ENCODE measurements at regions not wholly inside any gene's neighbourhood (a gene's known extent, or its start where the extent isn't known, plus 50 kb on each side); places are given as distances from the start of the nearest gene placed in this dataset.

DNA sequence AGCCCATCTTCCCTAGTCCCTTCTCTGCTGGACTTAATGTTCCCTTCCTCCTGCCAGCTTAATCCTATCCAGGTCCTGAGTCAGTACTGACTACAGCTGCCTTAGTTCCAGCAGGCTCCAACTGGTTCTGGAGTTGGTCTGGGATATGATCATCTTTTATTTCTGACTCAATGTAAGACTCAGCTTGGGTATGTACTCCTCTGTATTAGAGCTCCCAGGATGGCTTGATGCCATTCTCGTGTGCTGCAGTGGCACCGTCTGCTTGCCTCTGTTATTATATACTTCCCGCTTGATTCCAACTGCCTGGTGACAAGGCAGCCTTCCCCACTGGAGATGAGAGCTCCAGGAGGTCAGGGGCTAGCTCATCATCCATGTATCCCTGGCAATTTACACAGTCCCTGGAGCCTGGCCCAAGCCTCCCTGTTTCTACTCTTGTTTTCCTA, 164.4 kb upstream of the DPT start:
- Histone ChIP-seq H3K27me3 (no peaks in the 10 kb centered on the region), H3K9me3 (no peaks in the 10 kb centered on the region), H3K4me1 (no peaks in the 10 kb centered on the region), H3K27ac (no peak overlapping the region), H3K36me3 (no peaks in the 10 kb centered on the region), H3K4me3 (no peak overlapping the region)
- TF ChIP-seq EP300 (IDR thresholded peaks at IDR 0.05) (no peak), POLR2AphosphoS5 (IDR thresholded peaks at IDR 0.05) (no peak), POLR2A (IDR thresholded peaks at IDR 0.05) (no peak)
- TF ChIP-seq, protein P1, sequence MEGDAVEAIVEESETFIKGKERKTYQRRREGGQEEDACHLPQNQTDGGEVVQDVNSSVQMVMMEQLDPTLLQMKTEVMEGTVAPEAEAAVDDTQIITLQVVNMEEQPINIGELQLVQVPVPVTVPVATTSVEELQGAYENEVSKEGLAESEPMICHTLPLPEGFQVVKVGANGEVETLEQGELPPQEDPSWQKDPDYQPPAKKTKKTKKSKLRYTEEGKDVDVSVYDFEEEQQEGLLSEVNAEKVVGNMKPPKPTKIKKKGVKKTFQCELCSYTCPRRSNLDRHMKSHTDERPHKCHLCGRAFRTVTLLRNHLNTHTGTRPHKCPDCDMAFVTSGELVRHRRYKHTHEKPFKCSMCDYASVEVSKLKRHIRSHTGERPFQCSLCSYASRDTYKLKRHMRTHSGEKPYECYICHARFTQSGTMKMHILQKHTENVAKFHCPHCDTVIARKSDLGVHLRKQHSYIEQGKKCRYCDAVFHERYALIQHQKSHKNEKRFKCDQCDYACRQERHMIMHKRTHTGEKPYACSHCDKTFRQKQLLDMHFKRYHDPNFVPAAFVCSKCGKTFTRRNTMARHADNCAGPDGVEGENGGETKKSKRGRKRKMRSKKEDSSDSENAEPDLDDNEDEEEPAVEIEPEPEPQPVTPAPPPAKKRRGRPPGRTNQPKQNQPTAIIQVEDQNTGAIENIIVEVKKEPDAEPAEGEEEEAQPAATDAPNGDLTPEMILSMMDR (IDR thresholded peaks at IDR 0.05) = no peak
- peak; percentile 74 to 93 for ATAC-seq (ENCODE audit: low FRiP score in 2 of 2)
- 78 to 92% methylated on average over 3 of the region's 3 CpGs for WGBS, 2 donors
- no peak for DNase-seq

DNA sequence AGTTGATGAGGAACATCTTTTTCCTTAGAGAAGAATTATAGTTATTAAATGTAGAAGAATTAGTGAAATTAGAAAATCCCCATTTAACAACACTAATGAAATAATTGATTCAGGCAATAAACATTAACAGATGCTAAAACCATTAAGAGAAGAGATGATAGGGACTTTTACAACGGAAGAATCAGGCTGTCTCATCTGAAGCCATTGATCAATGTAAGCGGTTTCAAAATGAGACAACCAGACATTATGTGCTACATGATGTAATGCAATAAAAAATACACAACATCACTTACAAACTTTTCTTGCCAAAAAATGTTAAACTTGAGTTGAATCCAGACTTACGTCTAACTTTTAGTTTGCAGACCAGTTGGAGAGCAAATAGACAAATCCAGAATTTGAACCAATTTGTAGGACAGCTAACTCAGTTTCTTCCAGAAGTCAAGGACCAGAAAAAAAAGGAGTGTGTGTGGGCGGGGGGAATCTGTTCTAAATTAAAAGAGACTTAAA, 165.4 kb upstream of the DPT start:
- DNase-seq = no peak
- TF ChIP-seq POLR2A (IDR thresholded peaks at IDR 0.05) (no peak), POLR2AphosphoS5 (IDR thresholded peaks at IDR 0.05) (no peak), EP300 (IDR thresholded peaks at IDR 0.05) (no peak)
- TF ChIP-seq, protein P1 (IDR thresholded peaks at IDR 0.05) = no peak
- Histone ChIP-seq H3K4me1 (no peaks in the 10 kb centered on the region), H3K4me3 (no peak overlapping the region), H3K27me3 (no peaks in the 10 kb centered on the region), H3K36me3 (no peaks in the 10 kb centered on the region), H3K27ac (no peak overlapping the region), H3K9me3 (no peaks in the 10 kb centered on the region)
- ATAC-seq (ENCODE audit: low FRiP score in 2 of 2) = peak in 1 of 2 donors; percentile 82
- 63 to 64% methylated on average over 4 of the region's 4 CpGs for WGBS, 2 donors

DNA sequence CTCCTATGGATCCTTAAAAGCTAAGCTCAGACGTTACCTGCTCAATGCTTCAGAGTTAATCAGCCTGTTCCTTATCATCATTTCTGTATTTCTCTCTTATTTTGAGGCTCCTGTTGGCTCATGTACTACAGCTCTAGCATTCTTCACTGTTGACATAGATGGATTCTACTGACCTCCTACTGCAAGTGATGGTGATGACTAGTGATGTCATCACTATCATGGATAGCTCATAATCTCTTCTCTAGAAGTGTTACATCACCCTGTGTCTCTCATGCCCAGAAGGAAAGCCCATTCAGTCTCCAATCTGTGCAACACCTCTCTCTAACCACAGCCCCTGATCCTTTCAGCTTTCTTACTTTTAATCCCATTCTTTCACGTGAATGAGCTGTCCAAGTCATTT, 168.2 kb upstream of the DPT start:
- H3K4me3 ChIP-seq = no peak overlapping the region
- no peaks in the 10 kb centered on the region for H3K36me3 ChIP-seq
- TF ChIP-seq POLR2AphosphoS5 (IDR thresholded peaks at IDR 0.05) = no peak
- no peak for TF ChIP-seq EP300 (IDR thresholded peaks at IDR 0.05)
- TF ChIP-seq POLR2A (IDR thresholded peaks at IDR 0.05) = no peak
- TF ChIP-seq, protein P1 (IDR thresholded peaks at IDR 0.05) = no peak
- H3K27me3 ChIP-seq = no peaks in the 10 kb centered on the region
- DNase-seq (no peak), ATAC-seq (ENCODE audit: low FRiP score in 2 of 2) (no peak)
- no peaks in the 10 kb centered on the region for H3K9me3 ChIP-seq
- H3K27ac ChIP-seq = no peak overlapping the region
- 90 to 94% methylated on average over 2 of the region's 2 CpGs for WGBS, 2 donors
- no peaks in the 10 kb centered on the region for H3K4me1 ChIP-seq

DNA sequence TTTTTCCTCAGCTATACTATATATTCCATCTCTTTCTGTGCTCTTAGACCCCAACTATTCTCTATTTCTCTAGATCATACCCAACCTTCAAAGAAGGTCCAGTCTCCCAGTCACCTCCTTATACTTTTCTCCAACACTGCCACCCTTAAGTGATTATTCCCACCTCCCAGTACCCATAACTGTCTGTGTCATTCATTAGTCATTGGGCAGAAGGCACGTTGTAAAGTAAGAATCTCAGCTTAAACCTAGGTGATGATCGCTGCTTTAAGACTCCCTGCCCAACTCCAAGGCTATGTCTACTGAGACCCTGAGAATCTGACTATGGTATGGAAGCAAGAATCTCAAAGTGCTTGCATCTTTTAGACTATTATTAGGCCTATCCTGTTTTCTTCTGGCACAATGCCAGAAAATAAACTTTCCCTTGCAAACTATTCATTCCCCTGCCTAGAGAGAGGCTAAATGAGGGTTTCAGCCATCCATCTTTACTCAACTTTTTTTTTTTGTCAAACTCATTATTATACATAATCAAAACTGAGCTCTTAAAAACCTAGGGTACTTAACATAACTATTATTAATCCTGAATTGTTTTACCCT, 174.3 kb upstream of the DPT start:
- ATAC-seq (ENCODE audit: low FRiP score in 2 of 2) (no peak), DNase-seq (no peak)
- Histone ChIP-seq H3K4me1 (peaks cover 0 to 14% (median 8%) of the 10 kb centered on the region in 4 donors), H3K27ac (no peak overlapping the region), H3K36me3 (no peaks in the 10 kb centered on the region), H3K27me3 (no peaks in the 10 kb centered on the region), H3K4me3 (no peak overlapping the region), H3K9me3 (no peaks in the 10 kb centered on the region)
- TF ChIP-seq EP300 (IDR thresholded peaks at IDR 0.05) = no peak
- no peak for TF ChIP-seq POLR2A (IDR thresholded peaks at IDR 0.05)
- TF ChIP-seq POLR2AphosphoS5 (IDR thresholded peaks at IDR 0.05) = no peak
- TF ChIP-seq, protein P1 (IDR thresholded peaks at IDR 0.05) = no peak
- 84 to 95% methylated on average over 2 of the region's 2 CpGs for WGBS, 2 donors

DNA sequence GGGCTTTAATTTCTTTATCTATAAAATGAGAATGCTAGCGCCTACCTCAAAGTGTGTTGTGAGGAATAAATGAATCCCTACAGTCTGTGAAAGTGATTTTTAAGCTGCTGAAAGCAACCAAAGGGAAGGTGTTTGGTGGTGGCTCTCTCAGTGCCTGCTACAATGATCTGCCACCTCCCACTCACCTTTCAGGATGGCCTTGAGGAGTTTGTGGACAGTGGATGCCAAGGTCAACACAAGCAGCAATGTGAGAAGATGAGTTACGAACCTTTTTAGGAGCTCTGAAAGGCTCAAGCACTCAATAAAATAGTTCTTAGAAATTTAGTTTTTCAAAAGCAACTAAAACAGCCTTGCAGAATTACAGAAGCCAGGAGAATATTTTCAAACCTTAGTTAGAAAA, 176.6 kb upstream of the DPT start:
- Histone ChIP-seq H3K36me3 (no peaks in the 10 kb centered on the region), H3K9me3 (no peaks in the 10 kb centered on the region), H3K27ac (peak overlapping the region in 1 of 4 donors; percentile 72), H3K4me3 (no peak overlapping the region), H3K27me3 (no peaks in the 10 kb centered on the region), H3K4me1 (peaks cover 0 to 14% (median 8%) of the 10 kb centered on the region in 4 donors)
- DNase-seq (no peak), ATAC-seq (ENCODE audit: low FRiP score in 2 of 2) (no peak)
- 88 to 94% methylated on average over 2 of the region's 2 CpGs for WGBS, 2 donors
- no peak for TF ChIP-seq POLR2AphosphoS5 (IDR thresholded peaks at IDR 0.05)
- no peak for TF ChIP-seq EP300 (IDR thresholded peaks at IDR 0.05)
- TF ChIP-seq, protein P1 (IDR thresholded peaks at IDR 0.05) = no peak
- TF ChIP-seq POLR2A (IDR thresholded peaks at IDR 0.05) = no peak

All from upper lobe of left lung (tissue), 6 donors.